GM19467 (cell line): ENCODE measurements at regions not wholly inside any gene's neighbourhood (a gene's known extent, or its start where the extent isn't known, plus 50 kb on each side); places are given as distances from the start of the nearest gene placed in this dataset.
"Not testable (repeated sequence)": the region's sequence is repeated elsewhere in the genome, so short reads cannot be mapped to it uniquely, and the experiment has no call there.

Source experiments
- ATAC-seq: cut with Tn5 transposase; IDR thresholded peaks from one replicate; pipeline ENCODE4 v1.9.1; 2021; ENCODE audit warnings: mild to moderate bottlenecking, moderate library complexity; ENCODE audit not compliant: unreplicated experiment

DNA sequence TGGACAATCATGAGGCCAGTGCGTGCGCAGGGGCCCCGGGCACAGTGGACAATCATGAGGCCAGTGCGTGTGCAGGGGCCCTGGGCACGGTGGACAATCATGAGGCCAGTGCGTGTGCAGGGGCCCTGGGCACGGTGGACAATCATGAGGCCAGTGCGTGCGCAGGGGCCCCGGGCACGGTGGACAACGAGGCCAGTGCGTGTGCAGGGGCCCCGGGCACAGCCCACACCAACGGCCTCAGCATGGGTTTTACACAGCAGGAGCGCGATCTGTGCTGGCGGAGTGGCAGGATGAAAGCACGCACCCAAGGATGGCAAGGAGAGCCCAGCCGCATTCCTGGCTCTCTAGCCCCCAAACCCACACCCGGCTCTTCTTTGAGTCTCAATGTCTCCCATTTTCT is 78.8 kb downstream of the RFLNA start:
- ATAC-seq: not testable (repeated sequence)

DNA sequence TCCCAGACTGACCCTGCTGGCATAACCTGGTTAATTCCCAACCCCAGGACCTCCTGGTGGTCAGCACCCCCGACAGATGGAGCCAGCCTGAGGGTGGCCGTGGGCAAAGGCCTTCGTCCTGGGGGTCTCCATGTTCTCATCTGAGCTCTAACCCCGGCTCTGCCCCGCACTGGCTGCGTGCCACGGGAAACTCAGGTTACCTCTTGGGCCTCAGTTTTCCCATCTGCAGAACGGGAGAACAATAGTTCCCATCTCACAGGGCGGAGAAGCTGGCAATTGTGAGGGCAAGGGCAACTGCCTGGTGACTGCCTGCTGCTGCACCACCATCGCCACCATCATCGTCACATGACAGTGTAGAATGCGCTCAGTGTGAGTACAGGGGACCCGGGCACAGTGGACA is 77.9 kb downstream of the RFLNA start:
- ATAC-seq: no peak

DNA sequence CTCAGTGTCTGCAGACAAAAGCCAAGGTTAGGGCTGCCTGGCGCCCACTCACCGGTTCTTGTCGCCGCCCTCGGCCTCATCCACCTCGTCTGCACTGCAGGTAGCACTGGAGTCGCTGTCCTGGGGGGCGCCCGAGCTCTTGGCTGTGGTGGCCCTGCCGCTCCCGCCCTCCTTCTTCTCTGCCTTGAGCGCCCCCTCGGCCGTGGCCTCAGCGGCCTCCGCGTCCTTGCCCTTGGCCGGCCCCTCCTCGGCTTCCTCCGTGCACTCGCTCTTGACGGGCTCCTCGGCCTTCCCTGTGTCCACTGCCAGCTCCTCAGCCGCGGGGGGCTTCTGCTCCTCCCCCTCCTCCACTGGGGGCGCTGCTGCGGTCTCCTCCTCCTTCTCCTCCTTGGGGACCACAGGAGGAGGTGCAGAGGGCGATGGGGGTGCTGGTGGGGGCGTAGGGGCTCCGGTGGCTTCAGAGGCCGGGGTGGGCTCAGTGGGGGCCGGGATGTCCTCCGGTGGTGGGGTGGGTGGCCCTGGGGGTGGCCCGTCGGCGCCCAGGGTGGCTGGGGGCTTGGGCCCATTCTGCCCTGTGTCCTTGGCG is 77.2 kb downstream of the RFLNA start:
- ATAC-seq: no peak

DNA sequence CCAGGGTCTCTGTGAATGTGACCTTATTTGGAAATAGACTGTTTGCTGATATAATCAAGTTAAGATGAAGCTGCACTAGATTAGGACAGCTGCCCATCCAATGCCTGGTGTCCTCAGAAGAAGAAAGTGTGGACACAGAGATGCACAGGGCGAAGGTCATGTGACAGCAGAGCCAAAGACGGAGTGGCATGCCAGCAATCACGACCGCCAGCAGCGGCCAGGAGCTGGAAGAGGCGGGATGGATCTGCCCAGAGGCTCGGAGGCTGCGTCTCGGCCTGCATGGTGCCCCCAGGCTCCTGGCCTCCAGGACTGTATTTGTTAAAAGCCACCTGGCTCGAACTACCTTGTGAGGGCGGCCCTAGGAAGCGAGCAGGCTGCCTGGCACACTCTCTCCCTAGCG is 76.5 kb downstream of the RFLNA start:
- no peak for ATAC-seq

DNA sequence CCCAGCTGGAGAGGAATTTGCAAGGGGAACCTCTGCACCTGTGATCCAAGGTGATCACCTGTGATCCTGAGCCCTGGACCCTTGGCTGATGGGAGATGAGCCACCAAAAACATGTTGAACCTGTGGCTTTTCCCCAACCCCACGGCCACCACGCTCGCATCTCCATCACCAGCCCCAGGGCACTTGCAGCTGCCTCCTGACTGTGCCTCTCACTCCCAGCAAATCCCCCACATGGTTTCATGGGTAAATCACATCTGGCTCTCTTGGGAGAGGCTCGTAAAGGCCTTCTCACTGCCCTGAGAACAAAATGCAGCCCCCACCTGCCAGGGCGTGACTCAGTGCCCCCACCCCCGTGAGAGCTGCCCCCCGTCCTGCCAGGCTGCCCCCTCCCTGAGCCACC is 76.0 kb downstream of the RFLNA start:
- ATAC-seq: no peak

DNA sequence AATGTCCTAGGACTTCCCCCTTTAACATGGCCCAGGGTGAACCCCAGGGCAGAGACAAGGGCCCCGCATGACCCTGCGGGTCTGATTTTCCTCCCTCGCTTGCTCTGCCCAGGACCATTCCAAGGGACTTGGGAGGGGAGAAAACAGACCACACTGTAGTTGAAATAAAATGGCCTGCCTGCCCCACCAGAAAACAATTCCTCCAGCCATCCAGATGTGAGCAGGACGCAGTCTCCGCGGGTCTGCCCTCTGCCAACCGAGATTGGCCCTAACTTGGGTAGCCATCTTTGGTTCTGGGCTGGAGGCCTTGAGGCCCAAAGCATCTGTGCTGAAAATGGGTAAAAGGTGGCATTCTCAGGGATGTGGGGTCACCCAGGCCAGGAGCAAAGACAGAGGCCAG is 75.5 kb downstream of the RFLNA start:
- no peak for ATAC-seq

DNA sequence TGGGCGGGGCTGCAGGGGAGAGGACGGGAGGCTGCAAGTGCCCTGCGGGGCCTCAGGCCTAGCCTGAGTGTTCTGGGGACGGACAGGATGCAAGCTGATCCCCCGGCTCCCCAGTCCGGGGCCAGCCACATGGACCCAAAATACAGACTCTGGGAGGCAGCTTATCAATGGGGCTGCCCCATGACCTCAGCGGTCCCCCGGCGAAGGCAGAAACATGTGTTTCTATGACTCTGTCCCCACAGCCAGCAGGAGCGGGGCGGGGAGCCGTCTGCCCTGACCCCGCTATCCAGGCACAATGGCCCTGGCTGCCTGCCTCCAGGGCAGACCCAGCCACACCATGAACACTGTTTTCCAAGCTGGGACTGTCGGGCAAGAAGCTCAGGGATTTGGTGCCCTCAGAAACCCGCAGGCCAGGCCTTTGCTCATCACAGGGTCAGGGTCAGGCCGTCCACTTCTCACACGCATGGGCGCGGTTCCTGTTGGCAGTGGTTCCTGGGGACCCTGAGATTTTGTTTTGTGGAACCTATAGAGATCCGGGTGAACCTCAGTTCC is 75.0 kb downstream of the RFLNA start:
- no peak for ATAC-seq

DNA sequence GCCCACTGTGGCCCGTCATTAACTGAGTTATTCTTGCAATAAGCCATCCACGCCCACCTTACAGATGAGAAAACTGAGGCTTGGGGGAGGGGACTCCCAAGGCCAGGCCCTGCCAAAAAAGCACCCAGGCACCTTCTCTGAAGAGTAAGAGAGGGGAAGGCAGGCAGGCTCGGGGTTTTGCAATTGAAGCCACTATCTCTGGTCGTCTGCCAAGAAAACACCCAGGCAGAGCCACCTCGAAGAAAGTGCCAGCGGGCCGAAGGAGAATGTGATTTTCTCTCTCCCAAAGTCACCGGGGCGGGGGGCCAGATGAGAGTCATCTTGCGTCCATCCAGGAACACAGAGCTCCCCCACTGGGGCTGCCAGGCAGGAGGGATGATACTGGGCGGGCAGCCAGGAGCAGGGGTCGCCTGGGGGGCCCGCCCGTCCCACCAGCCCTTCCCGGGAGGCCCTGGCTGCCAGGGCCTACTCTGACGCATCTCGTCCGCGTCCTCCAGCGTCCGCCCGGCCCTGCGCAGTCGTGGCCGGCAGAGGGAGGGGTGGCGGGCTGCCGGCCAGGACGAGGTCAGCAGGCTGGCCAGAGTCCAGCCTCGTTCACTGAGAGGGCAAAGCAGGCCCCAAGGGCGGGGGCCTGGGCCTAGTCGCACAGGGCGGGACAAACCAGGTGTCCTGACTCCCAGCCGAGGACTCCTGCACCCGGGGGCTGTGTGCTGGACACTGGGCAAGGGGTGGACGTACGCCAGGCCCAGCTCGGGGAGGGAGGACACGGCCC is 74.3 kb downstream of the RFLNA start:
- no peak for ATAC-seq

DNA sequence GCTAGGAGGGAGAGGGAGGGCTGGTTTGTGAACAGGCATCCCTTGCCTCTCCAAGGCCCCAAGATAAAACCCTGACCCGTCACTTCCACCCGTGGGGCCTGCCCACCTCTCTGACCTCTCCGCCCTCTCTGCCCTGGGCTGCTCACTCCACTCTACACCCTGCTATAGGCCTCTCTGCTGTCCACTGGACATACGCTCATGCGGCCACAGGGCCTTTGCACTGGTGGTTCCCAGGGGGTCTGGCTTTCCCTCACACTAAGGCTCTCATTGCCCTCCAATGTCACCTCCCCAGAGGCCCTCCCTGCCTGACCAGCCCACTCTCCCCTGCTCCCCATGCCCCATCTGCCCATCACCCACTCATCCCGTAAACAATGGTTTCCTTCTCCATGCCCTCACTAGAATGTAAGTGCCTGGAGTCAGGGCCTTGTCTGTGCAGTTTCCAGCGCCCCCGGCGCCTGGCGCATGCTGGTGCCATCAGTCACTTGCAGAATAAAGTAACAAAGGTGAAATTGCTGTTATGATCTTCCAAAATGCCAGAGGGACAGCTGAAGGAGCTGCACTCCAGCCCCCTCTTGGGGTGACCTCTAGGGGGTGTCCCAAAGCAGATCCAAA is 73.6 kb downstream of the RFLNA start:
- ATAC-seq: no peak

DNA sequence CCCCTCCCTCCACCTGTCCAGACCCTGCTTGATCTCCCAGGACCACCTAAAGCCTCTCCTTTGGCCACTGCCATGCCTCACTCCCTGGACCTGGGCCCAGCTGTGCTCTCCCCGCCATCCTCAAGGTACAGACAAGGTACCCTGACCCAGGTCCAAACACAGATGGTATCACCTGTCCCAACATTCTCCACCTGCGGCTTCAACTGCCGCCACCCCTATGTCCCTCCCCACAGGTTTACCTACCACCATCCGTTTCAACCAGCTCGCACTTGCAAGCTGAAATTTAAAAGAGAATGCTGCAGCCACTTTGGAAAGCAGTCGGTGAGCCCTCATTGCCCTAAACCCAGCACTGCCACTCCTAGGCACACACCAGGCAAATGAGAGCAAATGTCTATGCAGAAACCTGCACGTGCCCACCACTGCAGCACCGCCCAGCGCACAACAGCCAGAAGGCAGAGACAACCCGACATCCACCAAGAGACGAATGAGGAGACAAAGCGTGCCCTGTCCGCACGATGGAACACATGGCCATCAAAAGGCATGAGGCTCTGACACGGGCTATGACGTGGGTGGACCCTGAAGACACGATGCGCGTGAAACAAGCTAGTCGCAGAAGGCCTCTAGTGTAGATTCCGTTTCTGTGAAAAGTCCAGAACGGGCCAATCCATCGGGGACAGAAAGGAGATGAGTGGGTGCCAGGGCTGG is 71.0 kb downstream of the RFLNA start:
- ATAC-seq: no peak
